ENCODE measurements at regions not wholly inside any gene's neighbourhood (a gene's known extent, or its start where the extent isn't known, plus 50 kb on each side); places are given as distances from the start of the nearest gene placed in this dataset.
"Not testable (repeated sequence)": the region's sequence is repeated elsewhere in the genome, so short reads cannot be mapped to it uniquely, and the experiment has no call there.

DNA sequence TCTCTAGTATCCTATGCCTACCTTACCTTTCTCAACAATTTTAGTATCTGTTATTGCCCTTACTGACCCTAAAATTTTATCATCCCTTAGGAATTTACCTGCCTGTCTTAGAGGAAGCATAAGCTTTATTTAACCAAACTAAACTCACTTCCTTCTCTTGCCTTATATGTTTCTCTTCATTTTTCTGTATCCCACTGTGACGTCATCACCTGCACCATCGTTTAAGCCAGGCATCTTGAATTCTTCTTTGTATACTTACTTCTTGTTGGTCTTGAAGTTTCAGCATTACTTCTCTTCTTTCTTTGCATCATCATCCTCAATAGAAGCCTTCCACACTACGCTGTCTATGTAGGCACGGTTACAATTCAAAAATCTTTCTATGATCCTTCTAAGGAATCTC lies 231.0 kb upstream of the SMIM30 start:
- Mint-ChIP-seq H3K27ac (no peak overlapping the region), H3K36me3 (no peaks in the 10 kb centered on the region), H3K27me3 (no peaks in the 10 kb centered on the region), H3K9me3 (ENCODE audit: low read depth) (no peaks in the 10 kb centered on the region), H3K4me1 (ENCODE audit: low read depth) (no peaks in the 10 kb centered on the region), H3K4me3 (no peak overlapping the region)

DNA sequence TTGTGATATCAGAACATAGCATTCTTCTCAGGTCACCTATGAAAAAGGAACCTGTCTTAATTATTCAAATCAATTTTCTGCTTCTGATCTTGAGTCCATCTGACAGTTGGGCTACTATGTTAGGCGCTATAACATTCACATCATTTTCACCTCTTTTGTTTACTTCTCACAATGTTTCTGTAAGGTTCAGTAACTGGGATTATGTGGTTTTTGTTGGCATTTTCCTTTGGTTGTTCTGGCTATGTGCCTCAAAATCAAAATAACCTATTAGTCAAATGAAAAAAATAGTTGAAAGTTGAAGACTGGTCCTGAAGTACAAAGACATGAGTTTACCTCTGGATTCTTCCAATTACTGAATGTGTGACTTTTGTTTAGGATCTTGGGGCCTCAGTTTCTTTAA lies 221.3 kb upstream of the SMIM30 start:
- Mint-ChIP-seq H3K27ac (no peak overlapping the region), H3K4me1 (ENCODE audit: low read depth) (no peaks in the 10 kb centered on the region), H3K9me3 (ENCODE audit: low read depth) (no peaks in the 10 kb centered on the region), H3K36me3 (no peaks in the 10 kb centered on the region), H3K4me3 (no peak overlapping the region), H3K27me3 (no peaks in the 10 kb centered on the region)

DNA sequence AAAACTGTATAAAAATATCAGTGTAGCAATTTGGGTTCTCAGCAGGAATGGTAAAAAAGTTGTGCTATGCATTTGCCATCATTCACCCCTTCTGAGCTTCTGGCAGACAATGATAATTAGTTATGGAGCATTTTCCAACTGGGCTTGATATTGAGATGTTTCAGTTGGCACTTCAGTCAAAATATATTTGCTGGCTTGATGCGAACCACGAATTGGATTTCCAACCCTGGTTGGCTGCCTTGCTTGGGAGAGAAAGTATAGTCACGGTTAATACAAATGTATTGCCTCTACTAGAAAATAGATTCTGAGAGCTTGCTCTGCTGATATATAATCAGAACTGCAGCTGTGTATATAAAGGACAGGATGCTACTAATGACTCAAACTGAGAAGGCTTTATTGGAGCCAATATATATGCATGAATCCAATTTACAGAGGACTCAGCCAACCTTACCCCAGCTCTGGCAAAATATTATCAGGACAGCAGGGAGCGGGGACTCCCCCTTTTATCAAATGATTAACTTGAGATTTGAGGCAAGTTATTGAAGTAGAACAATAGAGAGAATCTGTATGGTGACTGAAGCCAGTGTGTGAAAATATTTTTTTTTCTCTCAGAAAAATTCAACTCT lies 219.8 kb upstream of the SMIM30 start:
- Mint-ChIP-seq H3K4me3 (no peak overlapping the region), H3K4me1 (ENCODE audit: low read depth) (no peaks in the 10 kb centered on the region), H3K36me3 (no peaks in the 10 kb centered on the region), H3K27me3 (no peaks in the 10 kb centered on the region), H3K27ac (no peak overlapping the region), H3K9me3 (ENCODE audit: low read depth) (peaks cover 3% of the 10 kb centered on the region)

- H3K27me3 Mint-ChIP-seq; H3K4me1 Mint-ChIP-seq (ENCODE audit: low read depth); H3K27ac Mint-ChIP-seq; H3K9me3 Mint-ChIP-seq (ENCODE audit: low read depth); H3K4me3 Mint-ChIP-seq; H3K36me3 Mint-ChIP-seq: not testable (repeated sequence)
Measured at GRCh38 chr7:113336838-113337237, 218.5 kb upstream of the SMIM30 start.

GRCh38 chr7:113331155-113331898 lies 213.0 kb upstream of the SMIM30 start:
- H3K27ac Mint-ChIP-seq = no peak overlapping the region
- H3K4me1 Mint-ChIP-seq (ENCODE audit: low read depth) = no peaks in the 10 kb centered on the region
- H3K27me3 Mint-ChIP-seq = no peaks in the 10 kb centered on the region
- H3K4me3 Mint-ChIP-seq = no peak overlapping the region
- H3K36me3 Mint-ChIP-seq = no peaks in the 10 kb centered on the region
- H3K9me3 Mint-ChIP-seq (ENCODE audit: low read depth) = peaks cover 3% of the 10 kb centered on the region

DNA sequence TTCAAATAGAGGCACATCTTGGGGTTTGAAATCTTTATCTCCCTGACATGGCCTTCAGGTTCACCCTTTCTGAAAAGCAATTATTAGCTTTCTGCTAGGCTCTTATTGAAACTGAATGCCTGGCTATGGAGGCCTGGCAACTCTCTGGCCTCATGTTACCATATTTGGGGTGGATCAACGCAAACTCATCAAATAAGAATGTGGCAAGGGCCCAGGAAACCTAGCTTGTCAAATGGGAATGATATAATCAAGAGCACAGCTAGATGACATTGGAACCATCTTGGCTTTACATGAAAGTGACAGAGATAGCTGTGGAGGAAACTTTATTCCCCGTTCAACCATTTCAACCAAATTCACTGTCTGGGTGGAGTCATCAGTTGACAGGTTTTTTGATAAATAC lies 202.8 kb upstream of the SMIM30 start:
- Mint-ChIP-seq H3K27me3 (no peaks in the 10 kb centered on the region), H3K36me3 (no peaks in the 10 kb centered on the region), H3K4me1 (ENCODE audit: low read depth) (no peaks in the 10 kb centered on the region), H3K9me3 (ENCODE audit: low read depth) (no peaks in the 10 kb centered on the region), H3K4me3 (no peak overlapping the region), H3K27ac (no peak overlapping the region)

- no peaks in the 10 kb centered on the region for H3K36me3 Mint-ChIP-seq
Measured at GRCh38 chr7:113320419-113320818, 202.1 kb upstream of the SMIM30 start.

GRCh38 chr7:113314594-113314993 lies 196.2 kb upstream of the SMIM30 start:
- Mint-ChIP-seq H3K27me3 (no peaks in the 10 kb centered on the region), H3K27ac (no peak overlapping the region), H3K4me1 (ENCODE audit: low read depth) (no peaks in the 10 kb centered on the region), H3K9me3 (ENCODE audit: low read depth) (no peaks in the 10 kb centered on the region), H3K4me3 (no peak overlapping the region), H3K36me3 (no peaks in the 10 kb centered on the region)

More at GRCh38 chr7:113320419-113320818, 202.1 kb upstream of the SMIM30 start:
- no peaks in the 10 kb centered on the region for H3K4me1 Mint-ChIP-seq (ENCODE audit: low read depth)
- H3K9me3 Mint-ChIP-seq (ENCODE audit: low read depth) = no peaks in the 10 kb centered on the region
- no peak overlapping the region for H3K4me3 Mint-ChIP-seq
- no peak overlapping the region for H3K27ac Mint-ChIP-seq
- no peaks in the 10 kb centered on the region for H3K27me3 Mint-ChIP-seq

- no peaks in the 10 kb centered on the region for H3K36me3 Mint-ChIP-seq
- H3K4me3 Mint-ChIP-seq = no peak overlapping the region
- peaks cover 4% of the 10 kb centered on the region for H3K9me3 Mint-ChIP-seq (ENCODE audit: low read depth)
- H3K27me3 Mint-ChIP-seq = no peaks in the 10 kb centered on the region
- no peak overlapping the region for H3K27ac Mint-ChIP-seq
- no peaks in the 10 kb centered on the region for H3K4me1 Mint-ChIP-seq (ENCODE audit: low read depth)
Measured at GRCh38 chr7:113308399-113308798, 190.0 kb upstream of the SMIM30 start.

DNA sequence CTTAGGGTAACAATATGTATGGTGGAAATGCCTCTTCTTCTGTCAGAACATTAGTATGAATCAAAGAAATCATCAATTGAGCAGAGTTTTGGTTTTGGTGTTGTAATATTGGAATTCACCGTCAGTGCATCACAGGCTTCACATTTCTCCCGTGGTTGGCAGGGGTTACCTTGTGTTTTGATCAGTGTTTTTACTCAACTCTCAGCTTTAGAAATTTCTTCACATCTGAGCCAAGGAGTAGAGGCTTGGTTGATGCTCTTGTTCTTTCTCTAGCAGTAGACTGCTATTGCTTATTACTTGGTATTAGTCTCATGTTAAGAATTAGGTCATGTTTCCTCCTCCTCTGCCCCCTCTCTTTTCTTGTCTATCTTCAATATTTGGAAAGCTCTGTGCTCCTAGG lies 188.8 kb upstream of the SMIM30 start:
- no peak overlapping the region for H3K27ac Mint-ChIP-seq
- H3K27me3 Mint-ChIP-seq = no peaks in the 10 kb centered on the region
- H3K4me3 Mint-ChIP-seq = no peak overlapping the region
- peaks cover 4% of the 10 kb centered on the region for H3K9me3 Mint-ChIP-seq (ENCODE audit: low read depth)
- no peaks in the 10 kb centered on the region for H3K36me3 Mint-ChIP-seq
- no peaks in the 10 kb centered on the region for H3K4me1 Mint-ChIP-seq (ENCODE audit: low read depth)

GRCh38 chr7:113306302-113306701 lies 187.9 kb upstream of the SMIM30 start:
- H3K27ac Mint-ChIP-seq = no peak overlapping the region
- H3K4me1 Mint-ChIP-seq (ENCODE audit: low read depth) = no peaks in the 10 kb centered on the region
- H3K27me3 Mint-ChIP-seq = no peaks in the 10 kb centered on the region
- H3K4me3 Mint-ChIP-seq = no peak overlapping the region
- no peaks in the 10 kb centered on the region for H3K36me3 Mint-ChIP-seq
- H3K9me3 Mint-ChIP-seq (ENCODE audit: low read depth) = peaks cover 4% of the 10 kb centered on the region

DNA sequence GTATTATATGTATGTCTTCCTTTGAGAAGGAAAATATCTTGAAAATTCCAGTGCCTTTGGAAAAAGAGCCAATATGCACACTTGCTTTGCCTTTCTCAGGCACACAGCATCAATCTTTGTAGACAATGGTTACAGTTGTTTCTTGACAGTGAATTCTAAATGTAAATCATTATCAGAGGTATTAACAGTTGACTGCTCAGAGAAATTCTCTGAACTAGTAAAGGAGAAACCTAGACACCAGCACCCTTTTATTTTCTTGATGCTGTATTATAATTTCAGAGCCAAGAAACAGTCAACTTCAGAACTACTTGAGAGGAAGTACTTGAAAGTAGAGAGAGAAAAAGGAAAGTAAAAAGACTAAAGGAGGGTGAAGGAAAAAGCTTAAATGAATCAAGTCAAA lies 185.8 kb upstream of the SMIM30 start:
- no peaks in the 10 kb centered on the region for H3K4me1 Mint-ChIP-seq (ENCODE audit: low read depth)
- H3K27ac Mint-ChIP-seq = no peak overlapping the region
- H3K36me3 Mint-ChIP-seq = no peaks in the 10 kb centered on the region
- no peak overlapping the region for H3K4me3 Mint-ChIP-seq
- H3K27me3 Mint-ChIP-seq = no peaks in the 10 kb centered on the region
- H3K9me3 Mint-ChIP-seq (ENCODE audit: low read depth) = peaks cover 4% of the 10 kb centered on the region

GRCh38 chr7:113303388-113303787 lies 185.0 kb upstream of the SMIM30 start:
- not testable (repeated sequence) for H3K9me3 Mint-ChIP-seq (ENCODE audit: low read depth); H3K27me3 Mint-ChIP-seq; H3K4me3 Mint-ChIP-seq

GRCh38 chr7:113301983-113302382 lies 183.6 kb upstream of the SMIM30 start:
- no peaks in the 10 kb centered on the region for H3K36me3 Mint-ChIP-seq
- no peaks in the 10 kb centered on the region for H3K27me3 Mint-ChIP-seq
- H3K4me1 Mint-ChIP-seq (ENCODE audit: low read depth) = no peaks in the 10 kb centered on the region
- no peak overlapping the region for H3K27ac Mint-ChIP-seq
- peaks cover 4% of the 10 kb centered on the region for H3K9me3 Mint-ChIP-seq (ENCODE audit: low read depth)
- no peak overlapping the region for H3K4me3 Mint-ChIP-seq

More at GRCh38 chr7:113303388-113303787, 185.0 kb upstream of the SMIM30 start:
- not testable (repeated sequence) for H3K36me3 Mint-ChIP-seq; H3K4me1 Mint-ChIP-seq (ENCODE audit: low read depth); H3K27ac Mint-ChIP-seq

- Mint-ChIP-seq H3K27me3 (no peaks in the 10 kb centered on the region), H3K9me3 (ENCODE audit: low read depth) (peaks cover 4% of the 10 kb centered on the region), H3K36me3 (no peaks in the 10 kb centered on the region), H3K4me1 (ENCODE audit: low read depth) (no peaks in the 10 kb centered on the region), H3K4me3 (no peak overlapping the region), H3K27ac (no peak overlapping the region)
Measured at GRCh38 chr7:113301141-113301540, 182.8 kb upstream of the SMIM30 start.

- Mint-ChIP-seq H3K36me3 (no peaks in the 10 kb centered on the region), H3K27ac (no peak overlapping the region), H3K4me3 (no peak overlapping the region), H3K27me3 (no peaks in the 10 kb centered on the region), H3K9me3 (ENCODE audit: low read depth) (peaks cover 4% of the 10 kb centered on the region), H3K4me1 (ENCODE audit: low read depth) (no peaks in the 10 kb centered on the region)
Measured at GRCh38 chr7:113299748-113300147, 181.4 kb upstream of the SMIM30 start.

All from activated naive CD8-positive, alpha-beta T cell (primary cell).